BLaER1 (cell line): ENCODE measurements at regions not wholly inside any gene's neighbourhood (a gene's known extent, or its start where the extent isn't known, plus 50 kb on each side); places are given as distances from the start of the nearest gene placed in this dataset.
"Not testable (repeated sequence)": the region's sequence is repeated elsewhere in the genome, so short reads cannot be mapped to it uniquely, and the experiment has no call there.

ENCODE experiments used
- H3K27ac ChIP-seq: shearing (Covaris generic); formaldehyde crosslinking; 2 replicates; pipeline ENCODE4 v1.8.1; 2022
- H3K27me3 ChIP-seq: shearing (Covaris generic); formaldehyde crosslinking; 2 replicates; pipeline ENCODE4 v1.8.1; 2022
- H3K36me3 ChIP-seq: shearing (Covaris generic); formaldehyde crosslinking; 2 replicates; pipeline ENCODE4 v1.8.1; 2022
- H3K4me1 ChIP-seq: shearing (Covaris generic); formaldehyde crosslinking; 2 replicates; pipeline ENCODE4 v1.8.1; 2022
- H3K4me2 ChIP-seq: shearing (Covaris generic); formaldehyde crosslinking; 2 replicates; pipeline ENCODE4 v1.8.1; 2022
- H3K4me3 ChIP-seq: shearing (Covaris generic); formaldehyde crosslinking; 2 replicates; pipeline ENCODE4 v1.8.1; 2022
- H3K9ac ChIP-seq: shearing (Covaris generic); formaldehyde crosslinking; 2 replicates; pipeline ENCODE4 v1.8.1; 2022
- H3K9me3 ChIP-seq: shearing (Covaris generic); formaldehyde crosslinking; 2 replicates; pipeline ENCODE4 v1.8.1; 2022
- H4K20me1 ChIP-seq: shearing (Covaris generic); formaldehyde crosslinking; 2 replicates; pipeline ENCODE4 v1.8.1; 2022
- Cebpa-rat ChIP-seq: shearing (Covaris generic); IDR thresholded peaks from 2 replicates; pipeline ENCODE4 v1.8.1; 2022

- Histone ChIP-seq H3K36me3 (no peaks in the 10 kb centered on the region), H3K4me2 (no peak overlapping the region), H3K4me3 (no peak overlapping the region), H3K27ac (no peak overlapping the region), H3K4me1 (no peaks in the 10 kb centered on the region), H4K20me1 (no peaks in the 10 kb centered on the region), H3K9me3 (no peaks in the 10 kb centered on the region; the same call in 1 of the 2 replicates), H3K9ac (no peak overlapping the region), H3K27me3 (no peaks in the 10 kb centered on the region)
- TF ChIP-seq Cebpa-rat, result no peak
Measured at GRCh38 chr2:142531377-142531776, 346.1 kb upstream of the KYNU start.

DNA sequence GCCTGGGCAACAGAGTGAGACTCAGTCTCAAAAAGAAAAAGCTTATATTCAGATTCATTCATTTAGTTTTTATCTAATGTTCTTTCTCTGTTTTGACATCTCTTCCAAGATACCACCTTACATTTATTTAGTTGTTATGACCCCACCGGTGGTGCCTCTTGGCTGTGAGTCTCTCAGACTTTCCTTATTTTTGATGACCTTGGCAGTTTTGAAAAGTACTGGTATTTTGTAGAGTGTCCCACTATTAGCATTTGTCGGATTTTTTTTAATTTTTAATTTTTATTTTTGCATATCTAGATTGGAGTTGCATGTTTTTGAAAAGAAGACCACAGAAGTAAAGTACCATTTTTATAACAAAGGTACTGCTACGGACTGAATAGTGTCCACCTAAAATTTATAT is 351.7 kb upstream of the KYNU start:
- H3K27me3 ChIP-seq, result no peaks in the 10 kb centered on the region
- H3K9me3 ChIP-seq, result no peaks in the 10 kb centered on the region; the same call in 1 of the 2 replicates
- H3K27ac ChIP-seq, result no peak overlapping the region
- H3K9ac ChIP-seq, result no peak overlapping the region
- H3K4me3 ChIP-seq, result no peak overlapping the region
- no peaks in the 10 kb centered on the region for H3K4me1 ChIP-seq
- TF ChIP-seq Cebpa-rat, result no peak
- no peak overlapping the region for H3K4me2 ChIP-seq
- no peaks in the 10 kb centered on the region for H4K20me1 ChIP-seq
- H3K36me3 ChIP-seq, result no peaks in the 10 kb centered on the region

DNA sequence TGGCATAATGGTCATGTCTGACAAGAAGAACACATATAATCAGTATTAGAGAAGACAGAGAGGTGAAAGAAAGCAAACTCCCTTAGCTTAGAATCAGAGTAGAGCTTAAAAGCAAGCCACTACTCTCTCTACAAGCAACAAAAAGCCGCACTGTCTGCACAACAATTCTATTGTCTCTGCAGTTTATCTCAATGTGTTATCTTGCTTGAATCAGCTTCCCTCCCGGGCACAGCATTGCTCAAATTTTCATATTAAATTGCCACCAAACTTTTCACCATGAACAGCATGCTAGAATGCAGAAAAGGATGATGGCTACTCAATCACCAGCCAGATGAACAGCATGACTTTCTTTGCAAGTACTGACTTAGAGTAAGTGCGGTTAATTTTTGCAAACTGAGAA is 356.0 kb upstream of the KYNU start:
- no peak overlapping the region for H3K27ac ChIP-seq
- TF ChIP-seq Cebpa-rat, result no peak
- H3K9ac ChIP-seq, result no peak overlapping the region
- no peaks in the 10 kb centered on the region for H3K4me1 ChIP-seq
- no peaks in the 10 kb centered on the region; the same call in 1 of the 2 replicates for H3K9me3 ChIP-seq
- H3K4me3 ChIP-seq, result no peak overlapping the region
- H4K20me1 ChIP-seq, result no peaks in the 10 kb centered on the region
- no peak overlapping the region for H3K4me2 ChIP-seq
- H3K27me3 ChIP-seq, result no peaks in the 10 kb centered on the region
- no peaks in the 10 kb centered on the region for H3K36me3 ChIP-seq

DNA sequence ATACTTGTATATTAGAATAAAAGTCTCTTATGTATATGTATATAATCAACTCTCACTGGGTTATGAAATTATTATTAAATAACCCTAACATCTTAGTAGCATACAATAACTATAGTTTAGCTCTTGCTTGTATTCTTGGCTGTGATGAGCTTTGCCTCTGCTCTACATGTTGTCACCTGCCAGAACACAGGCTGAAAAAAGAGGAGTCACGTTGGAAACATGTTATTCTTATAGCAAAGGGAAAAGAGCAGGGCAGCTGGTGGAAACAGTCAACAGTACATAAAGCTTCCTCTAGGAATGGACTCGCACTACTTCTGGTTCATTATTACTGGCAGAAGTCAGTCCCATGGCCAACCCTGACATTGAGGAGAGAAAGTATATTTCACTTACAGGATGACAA is 362.0 kb upstream of the KYNU start:
- H3K9ac ChIP-seq, result no peak overlapping the region
- no peaks in the 10 kb centered on the region for H3K36me3 ChIP-seq
- no peaks in the 10 kb centered on the region for H4K20me1 ChIP-seq
- no peaks in the 10 kb centered on the region for H3K9me3 ChIP-seq
- no peak overlapping the region for H3K4me3 ChIP-seq
- no peak overlapping the region for H3K27ac ChIP-seq
- H3K27me3 ChIP-seq, result no peaks in the 10 kb centered on the region
- TF ChIP-seq Cebpa-rat, result no peak
- no peak overlapping the region for H3K4me2 ChIP-seq
- no peaks in the 10 kb centered on the region for H3K4me1 ChIP-seq

DNA sequence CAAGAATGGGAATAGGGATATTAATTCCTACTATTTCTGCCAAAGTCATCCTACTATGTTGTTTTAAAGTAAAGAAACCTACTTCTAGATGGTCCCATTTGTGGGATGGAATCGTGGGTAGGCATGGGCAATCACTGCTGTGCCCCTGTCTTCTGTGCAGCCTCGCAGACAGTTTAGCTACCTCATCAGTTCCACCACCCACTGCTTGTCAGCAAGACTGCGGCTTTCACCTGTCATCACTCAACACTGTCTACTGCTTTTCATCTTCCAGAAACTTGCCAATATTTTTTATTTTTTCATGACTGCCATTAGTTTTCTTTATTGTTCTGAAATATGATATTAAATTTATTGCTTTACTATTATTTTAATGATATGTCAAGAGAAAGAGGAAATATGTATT is 368.1 kb upstream of the KYNU start:
- Histone ChIP-seq H3K9ac (no peak overlapping the region), H4K20me1 (no peaks in the 10 kb centered on the region), H3K4me3 (no peak overlapping the region), H3K27ac (no peak overlapping the region), H3K4me1 (no peaks in the 10 kb centered on the region), H3K36me3 (no peaks in the 10 kb centered on the region), H3K4me2 (no peak overlapping the region), H3K9me3 (no peaks in the 10 kb centered on the region), H3K27me3 (no peaks in the 10 kb centered on the region)
- TF ChIP-seq Cebpa-rat, result no peak

DNA sequence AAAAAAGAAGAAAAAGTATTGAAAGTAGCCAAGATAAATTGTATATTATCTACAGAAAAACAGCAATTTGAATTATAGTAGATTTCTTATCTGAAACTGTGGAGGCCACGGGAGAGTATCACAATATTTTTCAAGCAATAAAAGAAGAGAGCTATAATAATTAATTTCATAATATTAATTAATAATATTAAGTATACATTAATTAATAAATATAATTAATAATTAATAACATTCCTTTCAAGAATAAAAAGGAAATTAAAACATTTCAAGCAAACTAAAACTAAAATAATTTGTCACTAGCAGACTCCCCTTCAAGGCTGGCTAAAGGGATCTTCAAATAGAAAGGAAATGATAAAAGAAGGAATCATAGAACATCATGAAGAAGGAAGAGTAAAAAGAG is 372.7 kb upstream of the KYNU start:
- no peak overlapping the region for H3K4me2 ChIP-seq
- no peak for TF ChIP-seq Cebpa-rat

GRCh38 chr2:142502402-142502801 is 371.6 kb upstream of the LRP1B start:
- no peaks in the 10 kb centered on the region for H3K9me3 ChIP-seq
- no peaks in the 10 kb centered on the region for H3K27me3 ChIP-seq
- H3K4me1 ChIP-seq, result peaks cover 8% of the 10 kb centered on the region
- H3K27ac ChIP-seq, result no peak overlapping the region
- no peak overlapping the region for H3K4me3 ChIP-seq
- H3K9ac ChIP-seq, result no peak overlapping the region
- H4K20me1 ChIP-seq, result no peaks in the 10 kb centered on the region
- H3K36me3 ChIP-seq, result no peaks in the 10 kb centered on the region
- H3K4me2 ChIP-seq, result no peak overlapping the region
- TF ChIP-seq Cebpa-rat, result no peak

More for the DNA sequence above, 372.7 kb upstream of the KYNU start:
- H3K4me1 ChIP-seq, result peaks cover 8% of the 10 kb centered on the region
- H3K36me3 ChIP-seq, result no peaks in the 10 kb centered on the region
- H3K27ac ChIP-seq, result no peak overlapping the region
- H3K9ac ChIP-seq, result no peak overlapping the region
- H3K27me3 ChIP-seq, result no peaks in the 10 kb centered on the region
- H3K4me3 ChIP-seq, result no peak overlapping the region
- H3K9me3 ChIP-seq, result no peaks in the 10 kb centered on the region
- H4K20me1 ChIP-seq, result no peaks in the 10 kb centered on the region

GRCh38 chr2:142495141-142495540 is 364.3 kb upstream of the LRP1B start:
- Histone ChIP-seq H3K9ac (no peak overlapping the region), H3K27me3 (no peaks in the 10 kb centered on the region), H3K4me3 (no peak overlapping the region), H3K27ac (no peak overlapping the region), H3K36me3 (no peaks in the 10 kb centered on the region), H3K9me3 (peaks cover 15% of the 10 kb centered on the region), H3K4me1 (no peaks in the 10 kb centered on the region), H4K20me1 (no peaks in the 10 kb centered on the region), H3K4me2 (no peak overlapping the region)
- TF ChIP-seq Cebpa-rat, result no peak

GRCh38 chr2:142489631-142490030 is 358.8 kb upstream of the LRP1B start:
- H3K36me3 ChIP-seq, result not testable (repeated sequence)

GRCh38 chr2:142484111-142484510 is 353.3 kb upstream of the LRP1B start:
- Histone ChIP-seq H3K9ac (no peak overlapping the region), H3K27ac (no peak overlapping the region), H3K9me3 (0 out of 2 replicates have a peak, but pooled peaks cover 10% of the 10 kb centered on the region), H3K36me3 (no peaks in the 10 kb centered on the region), H3K4me3 (no peak overlapping the region), H3K27me3 (no peaks in the 10 kb centered on the region), H3K4me1 (no peaks in the 10 kb centered on the region), H4K20me1 (no peaks in the 10 kb centered on the region), H3K4me2 (no peak overlapping the region)
- no peak for TF ChIP-seq Cebpa-rat

More at GRCh38 chr2:142489631-142490030, 358.8 kb upstream of the LRP1B start:
- H3K9ac ChIP-seq, H4K20me1 ChIP-seq, H3K4me3 ChIP-seq, H3K4me1 ChIP-seq, H3K4me2 ChIP-seq, H3K27me3 ChIP-seq, H3K27ac ChIP-seq: not testable (repeated sequence)
- H3K9me3 ChIP-seq, result peaks cover 27% of the 10 kb centered on the region

GRCh38 chr2:142483653-142484052 is 352.8 kb upstream of the LRP1B start:
- H3K9me3 ChIP-seq, result 0 out of 2 replicates have a peak, but pooled peaks cover 10% of the 10 kb centered on the region
- no peak overlapping the region for H3K4me3 ChIP-seq
- H4K20me1 ChIP-seq, result no peaks in the 10 kb centered on the region
- H3K4me1 ChIP-seq, result no peaks in the 10 kb centered on the region
- no peak overlapping the region for H3K27ac ChIP-seq
- no peak overlapping the region for H3K9ac ChIP-seq
- no peak for TF ChIP-seq Cebpa-rat
- H3K4me2 ChIP-seq, result no peak overlapping the region
- no peaks in the 10 kb centered on the region for H3K36me3 ChIP-seq
- no peaks in the 10 kb centered on the region for H3K27me3 ChIP-seq
